T-helper 17 cell (primary cell): ENCODE measurements at regions not wholly inside any gene's neighbourhood (a gene's known extent, or its start where the extent isn't known, plus 50 kb on each side); places are given as distances from the start of the nearest gene placed in this dataset.

Experiments
- ATAC-seq: fragments of 150-1000 bp; cut with Tn5 transposase; 2 replicates; pipeline ENCODE4 v1.10.0; 2021; ENCODE audit warnings: mild to moderate bottlenecking, moderate library complexity
- DNase-seq, 3 donors: peaks; one replicate each; pipeline versions ENCODE4 v3.0.0 to v3.0.0-alpha.2; 2020 to 2021
- H3K9me3 ChIP-seq: one replicate; pipeline ENCODE4 v1.7.0; 2013; ENCODE audit warnings: low read length, mild to moderate bottlenecking; ENCODE audit not compliant: control insufficient read depth, poor library complexity, severe bottlenecking
- H3K27ac Mint-ChIP-seq: one replicate; pipeline ENCODE4 v1.8.0; 2022; ENCODE audit warnings: mild to moderate bottlenecking, moderate library complexity, mixed read lengths
- H3K27me3 Mint-ChIP-seq: one replicate; pipeline ENCODE4 v1.8.0; 2022; ENCODE audit warnings: mixed read lengths
- H3K36me3 Mint-ChIP-seq: one replicate; pipeline ENCODE4 v1.8.0; 2022; ENCODE audit warnings: low read depth, mixed read lengths
- H3K4me1 Mint-ChIP-seq: one replicate; pipeline ENCODE4 v1.8.0; 2022; ENCODE audit warnings: mild to moderate bottlenecking, mixed read lengths
- H3K4me3 Mint-ChIP-seq: one replicate; pipeline ENCODE4 v1.8.0; 2022; ENCODE audit warnings: mild to moderate bottlenecking, moderate library complexity, mixed read lengths

DNA sequence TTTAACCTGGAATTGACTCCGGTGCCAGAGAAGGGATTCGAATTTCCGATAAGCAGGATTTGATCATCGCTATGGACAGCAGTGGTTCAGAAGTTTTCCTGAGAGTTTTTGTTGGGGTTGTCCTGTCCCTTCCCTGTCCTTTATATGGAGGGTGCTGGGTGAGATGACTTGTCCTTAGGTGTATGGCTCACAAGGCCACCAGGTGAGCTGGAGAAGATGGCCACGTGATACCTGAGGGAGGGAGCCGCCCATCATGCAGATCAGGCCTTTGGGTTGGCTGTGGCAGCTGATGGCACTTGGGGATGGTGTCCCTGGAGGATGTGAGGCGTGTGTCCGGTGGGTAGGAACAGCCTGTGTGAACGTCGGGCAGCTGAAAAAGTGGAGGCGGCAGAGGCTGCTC lies 187.7 kb downstream of the PTPN20 start:
- no peak for ATAC-seq
- no peaks in the 10 kb centered on the region for H3K4me1 Mint-ChIP-seq
- H3K27ac Mint-ChIP-seq: no peak overlapping the region
- no peak for DNase-seq
- H3K9me3 ChIP-seq: no peaks in the 10 kb centered on the region
- no peaks in the 10 kb centered on the region for H3K36me3 Mint-ChIP-seq
- no peak overlapping the region for H3K4me3 Mint-ChIP-seq
- H3K27me3 Mint-ChIP-seq: peaks cover 5% of the 10 kb centered on the region

GRCh38 chr10:47099474-47099873 lies 188.2 kb downstream of the PTPN20 start:
- H3K27me3 Mint-ChIP-seq: peaks cover 5% of the 10 kb centered on the region
- H3K36me3 Mint-ChIP-seq: no peaks in the 10 kb centered on the region
- no peaks in the 10 kb centered on the region for H3K9me3 ChIP-seq
- ATAC-seq: no peak
- H3K4me1 Mint-ChIP-seq: no peaks in the 10 kb centered on the region
- no peak overlapping the region for H3K4me3 Mint-ChIP-seq
- no peak overlapping the region for H3K27ac Mint-ChIP-seq
- DNase-seq: no peak

DNA sequence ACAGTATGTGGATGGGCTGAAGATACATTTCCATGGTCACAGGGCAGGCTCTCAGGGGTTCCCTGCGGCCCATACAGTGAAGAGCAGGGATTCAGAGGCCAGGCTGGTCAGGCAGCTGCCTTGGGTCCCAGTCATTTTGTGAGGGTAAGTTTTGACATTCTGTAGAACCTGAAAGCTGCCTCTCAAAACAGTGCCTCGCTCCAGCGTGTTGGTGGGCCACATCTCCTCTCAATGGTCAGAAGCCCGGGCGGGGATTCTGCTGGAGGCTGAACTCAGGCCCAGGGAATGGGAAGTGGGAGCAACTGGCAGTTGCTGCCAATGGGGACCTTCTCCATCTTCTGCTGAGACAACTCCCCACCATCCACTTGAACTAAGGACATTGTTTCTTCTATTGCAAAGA lies 190.0 kb downstream of the PTPN20 start:
- Mint-ChIP-seq H3K4me1 (no peaks in the 10 kb centered on the region), H3K27ac (no peak overlapping the region), H3K4me3 (no peak overlapping the region), H3K27me3 (no peaks in the 10 kb centered on the region), H3K36me3 (no peaks in the 10 kb centered on the region)
- no peak for DNase-seq
- no peak for ATAC-seq
- H3K9me3 ChIP-seq: no peaks in the 10 kb centered on the region

DNA sequence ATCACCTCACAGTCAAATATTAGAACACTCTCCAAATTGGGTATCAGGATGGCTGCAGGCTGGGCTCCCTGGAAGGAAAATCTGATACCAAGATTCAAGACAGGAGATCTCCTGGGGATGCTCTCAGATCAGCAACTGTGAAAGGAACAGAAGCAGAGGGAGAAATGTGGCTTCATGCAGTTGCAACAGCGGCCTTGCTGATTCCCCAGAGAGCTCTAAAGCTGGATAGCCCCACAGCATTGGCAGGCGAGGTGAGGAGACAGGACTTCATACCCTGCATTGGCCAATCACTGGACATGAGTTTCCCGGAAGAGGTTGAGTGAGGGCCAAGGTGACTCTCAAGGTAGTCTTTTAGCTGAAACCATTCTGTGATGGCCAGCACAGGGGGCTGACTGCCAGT lies 190.6 kb downstream of the PTPN20 start:
- Mint-ChIP-seq H3K4me3 (no peak overlapping the region), H3K27me3 (no peaks in the 10 kb centered on the region), H3K27ac (no peak overlapping the region), H3K36me3 (no peaks in the 10 kb centered on the region), H3K4me1 (no peaks in the 10 kb centered on the region)
- no peaks in the 10 kb centered on the region for H3K9me3 ChIP-seq
- DNase-seq (no peak), ATAC-seq (no peak)

GRCh38 chr10:47104151-47104605 lies 192.9 kb downstream of the PTPN20 start:
- Mint-ChIP-seq H3K4me3 (no peak overlapping the region), H3K27ac (no peak overlapping the region), H3K36me3 (no peaks in the 10 kb centered on the region), H3K4me1 (no peaks in the 10 kb centered on the region), H3K27me3 (no peaks in the 10 kb centered on the region)
- ATAC-seq: no peak
- no peaks in the 10 kb centered on the region for H3K9me3 ChIP-seq
- DNase-seq: no peak

GRCh38 chr10:47104786-47105385 lies 193.7 kb downstream of the PTPN20 start:
- DNase-seq (no peak), ATAC-seq (no peak)
- no peaks in the 10 kb centered on the region for H3K36me3 Mint-ChIP-seq
- H3K27ac Mint-ChIP-seq: no peak overlapping the region
- H3K4me3 Mint-ChIP-seq: no peak overlapping the region
- H3K4me1 Mint-ChIP-seq: no peaks in the 10 kb centered on the region
- H3K9me3 ChIP-seq: no peaks in the 10 kb centered on the region
- H3K27me3 Mint-ChIP-seq: no peaks in the 10 kb centered on the region

- Mint-ChIP-seq H3K4me3 (no peak overlapping the region), H3K27me3 (peaks cover 4% of the 10 kb centered on the region), H3K27ac (no peak overlapping the region), H3K36me3 (no peaks in the 10 kb centered on the region), H3K4me1 (no peaks in the 10 kb centered on the region)
- H3K9me3 ChIP-seq: no peaks in the 10 kb centered on the region
- ATAC-seq (no peak), DNase-seq (no peak)
Observed at GRCh38 chr10:47107007-47107747, 192.8 kb upstream of the GDF10 start.

DNA sequence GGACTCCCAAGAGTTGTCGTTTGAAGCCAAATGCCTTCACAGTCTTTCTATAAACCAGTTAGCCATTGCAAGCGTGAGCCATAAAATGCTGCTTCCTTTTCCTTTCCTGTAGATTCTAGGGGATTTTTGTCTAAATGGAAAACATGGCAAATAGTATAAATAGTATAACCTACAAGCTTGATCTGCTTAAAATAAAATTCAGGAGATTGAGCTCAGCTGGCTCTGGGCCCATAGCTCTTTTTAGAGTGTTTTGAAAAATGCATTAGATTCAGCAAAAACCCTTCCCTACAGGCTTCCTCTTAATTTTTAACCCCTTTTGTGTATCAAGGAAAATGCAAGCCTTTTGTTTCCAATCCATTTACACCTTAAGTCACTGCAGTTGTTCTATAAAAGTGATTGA lies 190.1 kb upstream of the GDF10 start:
- Mint-ChIP-seq H3K27ac (no peak overlapping the region), H3K27me3 (peaks cover 4% of the 10 kb centered on the region), H3K36me3 (no peaks in the 10 kb centered on the region), H3K4me1 (no peaks in the 10 kb centered on the region), H3K4me3 (no peak overlapping the region)
- ATAC-seq: no peak
- no peak for DNase-seq
- no peaks in the 10 kb centered on the region for H3K9me3 ChIP-seq

- H3K4me3 Mint-ChIP-seq: no peak overlapping the region
- H3K27ac Mint-ChIP-seq: no peak overlapping the region
- no peaks in the 10 kb centered on the region for H3K36me3 Mint-ChIP-seq
- H3K9me3 ChIP-seq: no peaks in the 10 kb centered on the region
- DNase-seq: no peak
- peaks cover 4% of the 10 kb centered on the region for H3K27me3 Mint-ChIP-seq
- H3K4me1 Mint-ChIP-seq: no peaks in the 10 kb centered on the region
- no peak for ATAC-seq
Observed at GRCh38 chr10:47111329-47111862, 188.6 kb upstream of the GDF10 start.

DNA sequence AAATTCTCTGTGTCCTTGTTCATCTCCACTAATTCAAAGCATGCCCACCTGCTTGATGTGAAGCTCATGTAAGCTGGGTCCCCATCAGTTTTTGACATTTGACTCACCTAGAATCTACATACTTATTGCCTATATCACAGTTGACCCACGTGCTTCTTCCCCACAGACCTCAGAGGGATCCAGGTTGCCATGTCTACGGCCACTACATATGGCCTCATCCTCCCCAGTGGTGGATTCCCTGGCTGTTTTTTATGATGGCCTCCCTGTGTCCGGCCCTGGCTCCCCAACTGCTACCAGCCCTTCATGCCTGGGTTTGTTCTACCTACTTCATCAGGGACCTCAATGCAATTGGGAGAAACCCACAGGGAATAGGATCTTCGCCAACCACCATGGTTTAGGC lies 187.4 kb upstream of the GDF10 start:
- Mint-ChIP-seq H3K27me3 (peaks cover 4% of the 10 kb centered on the region), H3K36me3 (no peaks in the 10 kb centered on the region), H3K27ac (no peak overlapping the region), H3K4me3 (no peak overlapping the region), H3K4me1 (no peaks in the 10 kb centered on the region)
- ATAC-seq (no peak), DNase-seq (no peak)
- no peaks in the 10 kb centered on the region for H3K9me3 ChIP-seq

DNA sequence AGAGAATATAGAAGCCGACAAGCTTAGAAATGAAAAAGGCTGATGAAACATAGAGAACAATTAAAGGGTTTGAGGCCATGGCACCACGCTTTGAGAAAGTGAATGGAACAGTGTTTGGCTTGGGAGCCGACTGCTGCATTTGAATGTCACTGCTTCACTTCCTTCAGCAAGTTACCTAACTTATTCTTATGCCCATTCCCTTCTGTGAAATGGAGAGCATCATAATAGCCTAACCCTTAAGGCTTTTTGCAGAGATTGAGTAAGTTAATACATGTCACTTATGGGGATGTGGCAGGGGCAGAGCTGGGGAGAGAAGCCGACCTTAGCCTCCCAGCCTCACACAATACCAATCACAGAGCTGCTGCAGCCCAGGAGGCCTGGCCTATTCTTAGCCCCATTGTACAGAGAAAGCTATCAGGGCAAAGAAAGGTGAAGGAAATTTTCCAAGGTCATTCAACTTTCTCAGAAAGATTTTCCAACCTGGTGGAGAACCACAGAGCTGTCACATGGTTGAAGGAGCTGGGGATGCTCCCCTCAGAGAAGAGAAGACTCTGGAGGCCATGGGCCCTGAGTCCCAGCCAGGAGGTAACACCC lies 186.0 kb upstream of the GDF10 start:
- H3K4me1 Mint-ChIP-seq: no peaks in the 10 kb centered on the region
- H3K36me3 Mint-ChIP-seq: no peaks in the 10 kb centered on the region
- DNase-seq: no peak
- no peaks in the 10 kb centered on the region for H3K9me3 ChIP-seq
- no peak overlapping the region for H3K27ac Mint-ChIP-seq
- no peak for ATAC-seq
- H3K4me3 Mint-ChIP-seq: no peak overlapping the region
- peaks cover 4% of the 10 kb centered on the region for H3K27me3 Mint-ChIP-seq

DNA sequence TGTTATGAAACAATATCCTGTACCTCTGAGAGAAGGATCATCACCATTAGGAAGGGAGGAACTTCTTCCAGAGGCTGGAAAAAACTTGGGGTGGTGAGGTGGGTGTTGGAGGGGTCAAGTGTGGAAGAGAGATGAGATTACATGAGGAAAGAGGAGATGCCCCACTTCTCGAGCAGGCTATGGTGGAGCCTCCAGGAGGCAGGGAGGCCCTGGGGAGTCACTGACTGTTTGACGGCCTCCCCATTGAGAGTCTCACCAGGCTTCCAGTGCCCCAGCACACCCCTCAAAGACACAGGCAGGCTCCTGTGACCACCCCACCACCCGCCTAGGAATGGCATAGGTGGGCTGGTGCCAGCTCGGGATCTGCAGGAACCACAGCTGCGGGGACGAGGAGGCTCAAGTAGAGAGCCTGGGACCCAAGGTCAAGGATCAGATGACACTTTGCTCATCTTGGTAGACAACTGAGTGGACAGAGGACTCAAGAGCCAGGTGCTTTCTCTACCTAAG lies 185.3 kb upstream of the GDF10 start:
- no peak overlapping the region for H3K4me3 Mint-ChIP-seq
- H3K4me1 Mint-ChIP-seq: no peaks in the 10 kb centered on the region
- DNase-seq (no peak), ATAC-seq (no peak)
- no peak overlapping the region for H3K27ac Mint-ChIP-seq
- H3K36me3 Mint-ChIP-seq: no peaks in the 10 kb centered on the region
- H3K9me3 ChIP-seq: no peaks in the 10 kb centered on the region
- peaks cover 4% of the 10 kb centered on the region for H3K27me3 Mint-ChIP-seq

DNA sequence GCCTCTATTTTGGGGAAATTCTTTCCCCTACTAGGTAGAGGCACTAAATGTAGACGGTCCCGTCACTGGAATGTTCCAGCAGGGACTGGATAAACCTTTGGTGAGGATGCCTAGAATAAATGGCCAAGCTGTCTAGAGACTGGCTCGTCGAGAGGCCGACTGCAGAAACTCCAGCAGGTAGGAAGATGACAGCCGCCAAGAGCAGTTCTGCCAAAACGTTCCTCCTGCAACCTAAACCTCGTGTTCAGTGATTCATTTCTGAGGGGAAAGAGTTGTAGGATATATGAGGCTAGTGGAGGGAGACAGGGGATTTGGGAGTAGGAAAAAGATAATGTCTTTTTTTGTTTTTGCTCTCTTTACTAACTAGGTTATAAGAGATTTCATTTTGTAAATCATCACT lies 184.7 kb upstream of the GDF10 start:
- H3K36me3 Mint-ChIP-seq: no peaks in the 10 kb centered on the region
- peaks cover 4% of the 10 kb centered on the region for H3K27me3 Mint-ChIP-seq
- H3K4me1 Mint-ChIP-seq: no peaks in the 10 kb centered on the region
- no peaks in the 10 kb centered on the region for H3K9me3 ChIP-seq
- no peak overlapping the region for H3K27ac Mint-ChIP-seq
- H3K4me3 Mint-ChIP-seq: no peak overlapping the region
- DNase-seq: no peak
- no peak for ATAC-seq
